ENCODE measurements at regions not wholly inside any gene's neighbourhood (a gene's known extent, or its start where the extent isn't known, plus 50 kb on each side); places are given as distances from the start of the nearest gene placed in this dataset.

DNA sequence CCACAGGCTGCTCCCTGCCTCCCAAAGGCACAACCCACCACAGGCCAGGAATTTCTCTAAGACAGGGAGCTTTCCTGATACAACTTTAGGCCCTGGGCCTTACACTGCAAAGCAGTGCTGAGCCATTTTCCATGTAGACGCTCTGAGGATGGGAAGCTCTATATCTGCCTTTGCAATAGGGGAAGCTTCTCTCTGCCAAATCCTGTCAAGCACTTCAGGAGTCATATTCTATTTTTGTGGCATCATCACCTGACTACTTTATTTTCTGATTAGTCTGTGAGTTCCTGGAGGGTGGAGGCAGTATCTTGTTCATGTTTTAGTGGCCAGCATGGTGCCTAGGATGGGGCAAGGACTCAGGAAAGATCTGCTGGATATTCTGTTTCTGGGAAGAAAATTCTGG lies 382.0 kb downstream of the ZNF536 start:
- Histone ChIP-seq H3K27me3 (ENCODE audit: insufficient read depth, low read length) (no peaks in the 10 kb centered on the region), H2AFZ (ENCODE audit: low read depth, low read length) (no peak overlapping the region), H3K9me3 (ENCODE audit: low read length) (no peaks in the 10 kb centered on the region), H3K4me3 (ENCODE audit: low read length) (no peak overlapping the region), H3K36me3 (ENCODE audit: insufficient read depth, low read length) (no peaks in the 10 kb centered on the region), H3K4me1 (ENCODE audit: insufficient read depth, low read length) (no peaks in the 10 kb centered on the region)

GRCh38 chr19:30752876-30753275 lies 380.7 kb downstream of the ZNF536 start:
- Histone ChIP-seq H3K4me3 (ENCODE audit: low read length) (no peak overlapping the region), H2AFZ (ENCODE audit: low read depth, low read length) (no peak overlapping the region), H3K9me3 (ENCODE audit: low read length) (no peaks in the 10 kb centered on the region), H3K4me1 (ENCODE audit: insufficient read depth, low read length) (no peaks in the 10 kb centered on the region), H3K27me3 (ENCODE audit: insufficient read depth, low read length) (no peaks in the 10 kb centered on the region), H3K36me3 (ENCODE audit: insufficient read depth, low read length) (no peaks in the 10 kb centered on the region)

DNA sequence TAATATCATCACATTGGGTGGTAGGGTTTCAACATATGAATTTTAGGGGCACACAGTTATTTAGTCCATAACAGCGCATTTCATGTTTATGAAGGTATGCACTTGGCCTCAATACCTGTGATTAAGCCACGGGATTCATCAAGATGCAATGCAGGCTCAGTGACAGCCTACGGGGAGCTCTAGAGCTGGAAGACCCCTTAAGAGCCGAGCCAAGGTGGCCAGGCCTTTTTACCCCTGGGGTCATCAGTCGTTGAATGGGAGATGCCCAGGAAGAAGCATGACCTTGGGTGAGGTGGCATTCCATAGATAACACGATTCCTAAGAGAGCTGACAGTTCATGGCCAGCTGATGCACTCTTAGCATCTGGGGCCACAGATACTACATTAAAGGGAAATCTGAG lies 380.0 kb downstream of the ZNF536 start:
- Histone ChIP-seq H3K36me3 (ENCODE audit: insufficient read depth, low read length) (no peaks in the 10 kb centered on the region), H3K4me1 (ENCODE audit: insufficient read depth, low read length) (no peaks in the 10 kb centered on the region), H2AFZ (ENCODE audit: low read depth, low read length) (no peak overlapping the region), H3K9me3 (ENCODE audit: low read length) (no peaks in the 10 kb centered on the region), H3K4me3 (ENCODE audit: low read length) (no peak overlapping the region), H3K27me3 (ENCODE audit: insufficient read depth, low read length) (no peaks in the 10 kb centered on the region)

- no peak overlapping the region for H2AFZ ChIP-seq (ENCODE audit: low read depth, low read length)
- no peak overlapping the region for H3K4me3 ChIP-seq (ENCODE audit: low read length)
- H3K36me3 ChIP-seq (ENCODE audit: insufficient read depth, low read length): no peaks in the 10 kb centered on the region
- H3K27me3 ChIP-seq (ENCODE audit: insufficient read depth, low read length): peaks cover 30% of the 10 kb centered on the region
- H3K4me1 ChIP-seq (ENCODE audit: insufficient read depth, low read length): no peaks in the 10 kb centered on the region
- H3K9me3 ChIP-seq (ENCODE audit: low read length): no peaks in the 10 kb centered on the region
These were observed 373.3 kb downstream of the ZNF536 start for GRCh38 chr19:30745476-30745985.

DNA sequence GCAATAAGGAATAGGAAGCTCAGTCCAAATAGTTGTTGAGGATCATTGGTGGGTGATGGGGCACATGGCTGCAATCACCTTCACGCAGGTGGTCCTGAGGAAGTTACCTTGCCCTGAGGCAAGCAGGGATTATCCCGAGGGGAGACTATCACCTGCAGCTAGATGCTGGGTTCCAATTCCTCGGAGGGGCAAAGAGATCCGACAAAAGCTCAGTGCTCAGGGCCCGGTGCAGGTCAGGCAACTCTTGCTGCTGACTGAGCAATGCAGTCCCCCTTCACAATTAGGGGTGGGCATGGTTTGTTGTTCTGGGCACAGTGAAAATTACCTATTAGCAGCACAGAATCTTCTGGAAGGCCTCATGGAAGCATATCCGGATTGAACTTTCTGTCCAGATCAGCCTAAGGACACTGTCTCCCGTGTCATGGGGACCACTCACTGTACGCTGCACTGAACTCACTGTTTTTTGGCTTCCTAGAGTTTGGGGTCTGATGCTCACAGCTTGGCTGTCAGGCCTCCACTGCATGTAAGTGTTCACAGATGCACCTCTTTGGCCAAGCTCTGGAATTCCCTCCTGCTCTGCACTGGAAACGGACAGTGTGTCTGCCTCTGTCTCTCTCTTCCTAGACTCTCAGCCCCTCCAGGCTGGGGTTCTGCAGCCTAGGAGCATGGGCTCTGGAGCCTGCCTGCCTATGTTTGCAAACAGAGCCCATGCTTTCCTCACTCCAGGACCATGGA lies 372.7 kb downstream of the ZNF536 start:
- Histone ChIP-seq H3K4me3 (ENCODE audit: low read length) (no peak overlapping the region), H3K4me1 (ENCODE audit: insufficient read depth, low read length) (no peaks in the 10 kb centered on the region), H2AFZ (ENCODE audit: low read depth, low read length) (no peak overlapping the region), H3K9me3 (ENCODE audit: low read length) (no peaks in the 10 kb centered on the region), H3K27me3 (ENCODE audit: insufficient read depth, low read length) (peaks cover 30% of the 10 kb centered on the region), H3K36me3 (ENCODE audit: insufficient read depth, low read length) (no peaks in the 10 kb centered on the region)

DNA sequence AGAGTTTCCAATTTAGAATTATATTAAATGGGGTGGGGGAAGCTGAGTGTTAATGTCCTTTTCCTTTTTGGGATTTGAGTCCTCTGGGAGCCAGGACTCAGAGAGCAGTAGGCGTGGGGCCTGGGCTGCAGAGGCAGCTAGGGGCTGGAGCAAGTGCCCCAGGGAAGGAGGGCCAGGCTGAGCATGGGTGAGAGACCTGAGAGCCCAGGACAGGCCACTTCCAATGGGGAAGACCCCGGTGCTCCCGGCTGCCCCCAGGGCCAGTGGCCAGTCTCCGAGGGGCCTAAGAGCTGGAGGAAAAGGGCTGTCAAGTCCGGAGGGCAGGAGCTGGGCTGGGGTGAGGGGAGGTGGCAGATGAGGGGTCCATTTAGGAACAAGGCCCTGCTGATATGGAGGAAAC lies 371.5 kb downstream of the ZNF536 start:
- no peaks in the 10 kb centered on the region for H3K9me3 ChIP-seq (ENCODE audit: low read length)
- peaks cover 30% of the 10 kb centered on the region for H3K27me3 ChIP-seq (ENCODE audit: insufficient read depth, low read length)
- no peak overlapping the region for H3K4me3 ChIP-seq (ENCODE audit: low read length)
- no peaks in the 10 kb centered on the region for H3K36me3 ChIP-seq (ENCODE audit: insufficient read depth, low read length)
- H3K4me1 ChIP-seq (ENCODE audit: insufficient read depth, low read length): no peaks in the 10 kb centered on the region
- no peak overlapping the region for H2AFZ ChIP-seq (ENCODE audit: low read depth, low read length)

DNA sequence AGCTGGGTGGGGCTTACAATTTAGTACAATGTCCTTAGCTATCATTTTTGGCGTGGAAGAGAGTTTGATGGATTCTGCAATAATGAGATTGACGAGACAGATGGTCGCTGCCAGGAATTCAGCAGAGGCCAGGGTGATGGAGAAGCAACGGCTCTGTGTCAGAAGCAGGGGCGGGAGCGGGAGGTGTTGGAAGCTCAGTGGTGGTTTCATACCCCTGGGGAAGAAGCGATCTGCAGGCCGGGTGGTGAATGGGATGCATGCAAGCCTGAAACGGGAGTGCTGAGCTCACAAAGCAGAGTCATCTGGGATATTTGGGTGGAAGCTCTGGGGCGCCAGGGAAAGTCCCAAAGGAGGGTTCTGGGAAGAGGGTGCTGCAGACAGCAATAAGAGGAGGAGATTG lies 370.8 kb downstream of the ZNF536 start:
- Histone ChIP-seq H3K4me1 (ENCODE audit: insufficient read depth, low read length) (no peaks in the 10 kb centered on the region), H3K4me3 (ENCODE audit: low read length) (no peak overlapping the region), H2AFZ (ENCODE audit: low read depth, low read length) (no peak overlapping the region), H3K36me3 (ENCODE audit: insufficient read depth, low read length) (no peaks in the 10 kb centered on the region), H3K27me3 (ENCODE audit: insufficient read depth, low read length) (peaks cover 30% of the 10 kb centered on the region), H3K9me3 (ENCODE audit: low read length) (no peaks in the 10 kb centered on the region)

GRCh38 chr19:30742406-30742938 lies 370.3 kb downstream of the ZNF536 start:
- H3K36me3 ChIP-seq (ENCODE audit: insufficient read depth, low read length): no peaks in the 10 kb centered on the region

DNA sequence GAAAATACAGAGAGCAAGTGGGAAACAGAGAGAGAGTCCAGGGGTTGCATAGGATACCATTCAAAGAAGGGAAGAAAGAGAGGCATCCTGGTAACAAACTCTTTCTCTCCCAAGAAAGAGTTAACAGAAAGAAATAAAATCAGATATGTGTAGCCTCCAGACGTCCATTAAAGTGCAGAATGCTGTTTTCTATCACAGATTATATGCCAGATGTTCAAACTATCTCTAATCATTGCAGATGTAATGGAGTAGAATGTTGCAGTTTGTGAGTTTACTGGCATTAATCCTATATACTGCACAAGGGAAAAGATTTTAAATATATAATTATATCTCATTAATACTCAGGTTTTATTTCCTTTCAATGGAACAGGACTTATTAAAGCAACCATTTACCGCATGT lies 369.4 kb downstream of the ZNF536 start:
- no peaks in the 10 kb centered on the region for H3K4me1 ChIP-seq (ENCODE audit: insufficient read depth, low read length)
- H3K4me3 ChIP-seq (ENCODE audit: low read length): no peak overlapping the region
- H2AFZ ChIP-seq (ENCODE audit: low read depth, low read length): no peak overlapping the region
- H3K9me3 ChIP-seq (ENCODE audit: low read length): no peaks in the 10 kb centered on the region
- peaks cover 30% of the 10 kb centered on the region for H3K27me3 ChIP-seq (ENCODE audit: insufficient read depth, low read length)
- no peaks in the 10 kb centered on the region for H3K36me3 ChIP-seq (ENCODE audit: insufficient read depth, low read length)

More at GRCh38 chr19:30742406-30742938, 370.3 kb downstream of the ZNF536 start:
- no peak overlapping the region for H2AFZ ChIP-seq (ENCODE audit: low read depth, low read length)
- no peaks in the 10 kb centered on the region for H3K4me1 ChIP-seq (ENCODE audit: insufficient read depth, low read length)
- H3K4me3 ChIP-seq (ENCODE audit: low read length): no peak overlapping the region
- H3K27me3 ChIP-seq (ENCODE audit: insufficient read depth, low read length): peaks cover 30% of the 10 kb centered on the region
- no peaks in the 10 kb centered on the region for H3K9me3 ChIP-seq (ENCODE audit: low read length)

- Histone ChIP-seq H3K9me3 (ENCODE audit: low read length) (no peaks in the 10 kb centered on the region), H3K4me3 (ENCODE audit: low read length) (no peak overlapping the region), H3K36me3 (ENCODE audit: insufficient read depth, low read length) (no peaks in the 10 kb centered on the region), H3K27me3 (ENCODE audit: insufficient read depth, low read length) (peaks cover 24% of the 10 kb centered on the region), H2AFZ (ENCODE audit: low read depth, low read length) (no peak overlapping the region), H3K4me1 (ENCODE audit: insufficient read depth, low read length) (no peaks in the 10 kb centered on the region)
These were observed 367.2 kb downstream of the ZNF536 start for GRCh38 chr19:30739394-30739793.

- H3K4me3 ChIP-seq (ENCODE audit: low read length): no peak overlapping the region
- no peaks in the 10 kb centered on the region for H3K9me3 ChIP-seq (ENCODE audit: low read length)
- no peaks in the 10 kb centered on the region for H3K4me1 ChIP-seq (ENCODE audit: insufficient read depth, low read length)
- H3K36me3 ChIP-seq (ENCODE audit: insufficient read depth, low read length): no peaks in the 10 kb centered on the region
- peaks cover 13% of the 10 kb centered on the region for H3K27me3 ChIP-seq (ENCODE audit: insufficient read depth, low read length)
- no peak overlapping the region for H2AFZ ChIP-seq (ENCODE audit: low read depth, low read length)
These were observed 365.9 kb downstream of the ZNF536 start for GRCh38 chr19:30738047-30738446.

DNA sequence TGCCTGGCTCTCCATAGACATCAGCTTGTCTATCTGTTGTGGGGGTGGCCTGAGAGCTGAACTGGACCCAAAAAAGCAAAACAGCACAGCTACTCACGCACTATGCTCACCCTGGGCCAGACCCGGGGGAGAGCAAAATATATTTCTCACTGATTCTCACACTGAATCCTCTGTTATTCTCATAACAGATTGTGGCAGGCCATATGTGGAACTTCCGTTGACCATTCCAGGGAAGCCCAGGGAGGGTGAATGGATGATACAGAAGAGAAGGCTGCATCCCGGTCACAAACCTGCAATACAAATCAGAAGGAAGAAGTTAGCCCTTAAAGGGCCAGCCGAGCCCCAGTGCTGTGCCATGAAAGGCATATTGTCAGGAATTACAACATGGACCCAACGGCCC lies 362.5 kb downstream of the ZNF536 start:
- peaks cover 3% of the 10 kb centered on the region for H3K27me3 ChIP-seq (ENCODE audit: insufficient read depth, low read length)
- H3K4me1 ChIP-seq (ENCODE audit: insufficient read depth, low read length): no peaks in the 10 kb centered on the region
- H3K36me3 ChIP-seq (ENCODE audit: insufficient read depth, low read length): no peaks in the 10 kb centered on the region
- H3K4me3 ChIP-seq (ENCODE audit: low read length): no peak overlapping the region
- no peak overlapping the region for H2AFZ ChIP-seq (ENCODE audit: low read depth, low read length)
- H3K9me3 ChIP-seq (ENCODE audit: low read length): no peaks in the 10 kb centered on the region

DNA sequence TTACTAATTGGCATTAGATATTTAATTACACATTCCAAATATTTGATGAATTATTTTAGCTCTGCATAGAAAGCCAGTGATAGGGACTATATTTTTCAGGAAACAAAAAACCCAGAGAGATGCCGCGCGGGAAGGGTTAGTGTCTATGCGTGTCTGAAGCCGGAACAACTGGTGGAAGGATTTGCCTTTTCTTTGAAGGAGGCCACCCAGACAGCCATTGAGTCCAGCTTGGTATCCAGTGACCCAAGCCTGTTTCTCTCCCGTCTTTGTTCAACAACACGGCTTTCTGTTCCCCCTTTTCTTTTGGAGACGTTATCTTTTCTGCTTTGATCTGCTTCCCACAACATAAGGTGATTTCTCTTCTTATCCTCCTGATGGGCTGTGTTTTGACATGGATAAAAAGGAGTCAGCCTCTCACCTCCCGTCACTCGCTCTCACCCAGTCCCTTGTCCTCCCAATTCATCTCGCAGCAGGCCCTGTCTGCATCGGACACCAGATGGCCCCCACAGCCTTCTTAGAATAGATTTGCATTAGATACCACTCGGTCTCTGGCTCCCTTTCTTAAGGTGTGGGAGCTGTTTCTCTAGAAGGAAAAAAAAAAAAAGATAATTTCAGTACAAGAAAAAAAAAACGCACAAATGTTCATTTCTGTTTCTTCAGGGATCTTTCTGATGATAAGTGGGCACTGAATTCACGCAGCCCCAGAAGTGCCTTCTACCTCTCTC lies 361.8 kb downstream of the ZNF536 start:
- no peaks in the 10 kb centered on the region for H3K4me1 ChIP-seq (ENCODE audit: insufficient read depth, low read length)
- no peaks in the 10 kb centered on the region for H3K9me3 ChIP-seq (ENCODE audit: low read length)
- H3K36me3 ChIP-seq (ENCODE audit: insufficient read depth, low read length): no peaks in the 10 kb centered on the region
- peaks cover 3% of the 10 kb centered on the region for H3K27me3 ChIP-seq (ENCODE audit: insufficient read depth, low read length)
- H2AFZ ChIP-seq (ENCODE audit: low read depth, low read length): no peak overlapping the region
- no peak overlapping the region for H3K4me3 ChIP-seq (ENCODE audit: low read length)
